ENCODE measurements at regions not wholly inside any gene's neighbourhood (a gene's known extent, or its start where the extent isn't known, plus 50 kb on each side); places are given as distances from the start of the nearest gene placed in this dataset.

DNA sequence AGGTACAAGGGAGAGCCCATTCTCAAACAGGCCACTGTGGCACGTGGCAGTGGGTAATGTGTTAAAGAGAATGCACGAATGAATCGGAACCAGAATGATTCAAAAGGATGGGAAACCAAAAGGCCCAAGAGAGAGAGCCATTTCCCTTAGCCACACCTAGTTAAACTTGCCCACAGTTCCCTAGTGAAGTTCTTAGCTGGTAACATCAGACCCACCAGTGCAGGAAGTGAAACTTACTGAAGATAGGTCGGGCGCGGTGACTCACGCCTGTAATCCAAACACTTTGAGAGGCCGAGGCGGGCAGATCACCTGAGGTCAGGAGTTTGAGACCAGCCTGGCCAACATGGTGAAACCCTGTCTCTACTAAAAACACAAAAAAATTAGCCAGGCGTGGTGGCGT, 97.1 kb downstream of the MEX3B start:
- Mint-ChIP-seq H3K4me1 (peaks cover 0 to 1% (median 0%) of the 10 kb centered on the region in 4 donors), H3K27me3 (peaks cover 0 to 11% (median 6%) of the 10 kb centered on the region in 5 donors), H3K36me3 (peaks cover 0 to 34% (median 0%) of the 10 kb centered on the region in 3 donors), H3K27ac (no peak overlapping the region), H3K9me3 (no peaks in the 10 kb centered on the region), H3K4me3 (no peak overlapping the region)
- DNase-seq (no peak), ATAC-seq (no peak)
- POLR2A ChIA-PET: no interaction called here

DNA sequence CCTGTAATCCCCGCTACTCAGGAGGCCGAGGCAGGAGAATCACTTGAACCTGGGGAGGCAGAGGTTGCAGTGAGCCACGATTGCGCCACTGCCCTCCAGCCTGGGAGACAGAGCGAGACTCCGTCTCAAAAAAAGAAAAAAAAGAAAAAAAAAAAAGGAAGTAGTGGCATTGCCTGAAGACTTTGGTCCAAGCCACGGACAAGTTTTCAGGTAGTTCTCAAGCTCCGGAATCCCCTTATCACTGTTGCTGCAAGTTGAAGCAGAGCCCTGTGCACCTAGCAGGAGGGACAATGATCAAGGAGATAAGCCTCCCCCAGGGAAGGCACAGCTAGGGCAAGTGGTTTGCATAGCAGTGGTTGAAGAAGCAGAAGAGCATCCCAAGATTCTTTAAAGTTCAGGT, 97.6 kb downstream of the MEX3B start:
- Mint-ChIP-seq H3K4me1 (peaks cover 0 to 1% (median 0%) of the 10 kb centered on the region in 4 donors), H3K4me3 (no peak overlapping the region), H3K9me3 (no peaks in the 10 kb centered on the region), H3K27ac (no peak overlapping the region), H3K36me3 (peaks cover 0 to 30% (median 0%) of the 10 kb centered on the region in 3 donors), H3K27me3 (peaks cover 0 to 11% (median 9%) of the 10 kb centered on the region in 5 donors)
- POLR2A ChIA-PET: no interaction called here
- ATAC-seq (no peak), DNase-seq (no peak)

DNA sequence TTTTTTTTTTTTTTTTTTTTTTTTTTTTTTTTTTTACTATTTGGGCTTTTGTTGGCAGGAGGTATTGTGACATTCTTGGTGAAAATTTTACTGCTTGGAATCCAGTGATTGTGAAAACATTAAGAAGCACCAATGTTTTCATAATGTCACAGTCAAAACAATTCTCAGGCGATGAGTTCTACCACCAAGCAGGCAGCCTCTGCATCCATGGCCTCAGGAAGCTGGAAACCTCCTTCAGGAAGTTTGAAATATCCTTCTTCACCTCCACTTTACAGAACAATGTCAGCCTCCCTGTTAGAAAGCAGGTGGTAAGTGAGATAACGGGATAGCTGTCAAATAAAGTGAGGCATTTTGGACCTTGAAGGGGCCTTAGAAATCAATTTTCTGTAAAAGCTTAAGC, 98.3 kb downstream of the MEX3B start:
- Mint-ChIP-seq H3K4me1 (peaks cover 0 to 1% (median 0%) of the 10 kb centered on the region in 4 donors), H3K27me3 (peaks cover 0 to 11% (median 9%) of the 10 kb centered on the region in 5 donors), H3K27ac (no peak overlapping the region), H3K4me3 (no peak overlapping the region), H3K36me3 (peaks cover 0 to 28% (median 0%) of the 10 kb centered on the region in 3 donors), H3K9me3 (no peaks in the 10 kb centered on the region)
- DNase-seq (no peak), ATAC-seq (no peak)
- POLR2A ChIA-PET: no interaction called here

DNA sequence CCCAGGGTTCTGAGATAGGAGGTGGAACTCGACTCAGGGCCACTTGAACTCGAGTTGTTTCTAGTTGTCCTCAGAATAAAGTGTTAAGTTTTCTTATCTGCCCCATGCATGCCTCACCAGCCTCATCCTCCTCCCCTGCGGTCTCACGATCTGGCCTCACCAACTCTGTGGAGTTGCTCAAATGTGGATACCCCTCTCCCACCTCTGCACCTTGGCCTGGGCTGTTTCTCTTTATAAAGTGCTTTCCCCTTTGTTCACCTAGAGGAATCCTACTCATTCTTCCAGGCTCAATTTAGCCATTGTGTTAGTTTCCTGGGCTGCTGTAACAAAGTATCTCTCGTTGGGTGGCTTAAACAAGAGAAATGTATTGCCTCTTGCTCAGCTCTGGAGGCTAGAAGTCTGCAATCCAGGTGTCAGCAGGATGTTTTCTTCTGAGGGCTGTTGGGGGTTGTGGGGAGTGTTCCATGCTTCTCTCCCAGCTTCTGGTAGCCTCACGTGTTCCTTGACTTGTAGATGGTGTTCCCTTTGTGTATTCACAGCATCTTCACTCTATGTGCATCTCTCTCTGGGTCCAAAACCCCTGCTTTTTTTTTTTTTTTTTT, 100.7 kb downstream of the MEX3B start:
- no peak for DNase-seq
- peaks cover 0 to 1% (median 0%) of the 10 kb centered on the region in 4 donors for H3K4me1 Mint-ChIP-seq
- POLR2A ChIA-PET: interaction anchor here (0.7 kb wide), 1 partner anchor 641 kb away, joined by 8 read pairs; no protein-coding TSS in a partner anchor
- peaks cover 0 to 5% (median 2%) of the 10 kb centered on the region in 9 donors for H3K9me3 Mint-ChIP-seq
- ATAC-seq: no peak
- H3K36me3 Mint-ChIP-seq: peaks cover 0 to 23% (median 6%) of the 10 kb centered on the region in 3 donors
- no peak overlapping the region for H3K4me3 Mint-ChIP-seq
- H3K27ac Mint-ChIP-seq: no peak overlapping the region
- peaks cover 3 to 11% (median 9%) of the 10 kb centered on the region in 5 donors for H3K27me3 Mint-ChIP-seq

DNA sequence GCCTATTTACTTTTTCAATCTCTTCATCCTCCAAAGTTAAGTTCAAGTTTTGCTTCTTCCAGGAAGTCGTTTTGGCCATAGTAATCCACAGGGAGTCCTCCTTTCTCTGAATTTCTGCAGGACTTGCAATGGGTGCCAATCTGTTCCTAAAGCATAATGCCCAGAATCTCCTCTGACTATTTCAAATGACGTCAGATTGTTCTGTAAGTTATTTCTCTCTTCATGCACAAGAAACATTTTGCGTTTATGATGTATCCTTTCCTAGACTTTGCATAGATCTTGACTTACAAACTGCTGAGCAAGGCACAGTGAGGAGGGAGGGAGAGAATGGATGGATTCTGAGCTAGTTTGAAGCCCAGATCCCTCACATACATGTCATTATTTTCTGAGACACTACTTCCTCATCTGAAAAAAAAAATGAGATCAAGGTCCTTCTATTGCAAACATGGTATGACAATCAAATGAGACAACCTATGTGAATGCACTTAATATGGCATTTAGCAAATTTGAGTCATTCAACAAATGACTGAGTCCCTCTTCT, 103.1 kb downstream of the MEX3B start:
- DNase-seq: no peak
- POLR2A ChIA-PET: no interaction called here

DNA sequence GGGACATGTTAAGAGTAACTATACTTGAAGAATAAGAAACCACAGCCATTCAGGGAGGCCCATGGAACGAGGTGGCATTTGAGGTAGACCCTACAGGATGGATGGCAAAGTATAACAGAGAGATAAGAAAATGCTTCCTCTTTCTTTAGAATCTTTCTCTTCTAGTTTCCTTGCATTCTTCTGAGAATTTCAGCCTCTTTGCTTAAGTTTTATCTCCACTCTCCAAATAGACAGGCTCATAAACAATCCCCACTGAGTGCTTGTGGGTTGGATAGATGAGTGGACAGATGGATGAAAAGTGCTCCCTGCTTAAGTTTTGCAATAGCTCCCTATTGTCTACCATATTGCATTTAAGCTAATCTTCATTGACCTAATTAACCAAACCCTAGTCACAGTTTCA, 103.7 kb downstream of the MEX3B start:
- POLR2A ChIA-PET: no interaction called here
- Mint-ChIP-seq H3K9me3 (peaks cover 0 to 17% (median 4%) of the 10 kb centered on the region in 9 donors), H3K36me3 (peaks cover 0 to 12% (median 8%) of the 10 kb centered on the region in 3 donors), H3K27me3 (peaks cover 14 to 17% (median 16%) of the 10 kb centered on the region in 5 donors), H3K4me3 (no peak overlapping the region), H3K27ac (no peak overlapping the region), H3K4me1 (peaks cover 0 to 4% (median 0%) of the 10 kb centered on the region in 4 donors)
- DNase-seq (no peak), ATAC-seq (no peak)

More for the DNA sequence above, 103.1 kb downstream of the MEX3B start:
- Mint-ChIP-seq H3K27ac (no peak overlapping the region), H3K4me1 (no peaks in the 10 kb centered on the region), H3K36me3 (peaks cover 0 to 12% (median 8%) of the 10 kb centered on the region in 3 donors), H3K4me3 (no peak overlapping the region), H3K27me3 (peaks cover 8 to 16% (median 16%) of the 10 kb centered on the region in 5 donors), H3K9me3 (peaks cover 0 to 17% (median 4%) of the 10 kb centered on the region in 9 donors)
- ATAC-seq: no peak

DNA sequence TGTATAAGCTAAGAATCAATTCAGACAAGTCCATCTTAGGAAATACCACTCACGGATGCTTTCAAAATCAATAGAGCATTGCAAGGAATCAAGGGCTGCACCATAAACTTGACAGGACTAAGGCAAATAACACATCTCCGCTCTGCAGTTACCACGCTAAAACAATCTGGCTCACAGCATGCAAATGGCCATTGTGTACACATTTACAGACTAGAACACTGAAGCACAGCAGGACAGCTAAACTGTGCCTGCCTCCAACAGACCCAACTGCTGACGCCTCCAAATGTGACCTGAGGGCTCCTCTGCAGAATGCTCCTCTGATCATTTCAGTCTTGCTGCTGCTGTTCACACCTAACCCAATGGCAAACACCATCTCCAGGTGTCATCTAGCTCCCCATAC, 104.3 kb downstream of the MEX3B start:
- ATAC-seq: no peak
- H3K9me3 Mint-ChIP-seq: peaks cover 0 to 17% (median 4%) of the 10 kb centered on the region in 9 donors
- H3K27ac Mint-ChIP-seq: no peak overlapping the region
- no peak for DNase-seq
- H3K4me1 Mint-ChIP-seq: peaks cover 0 to 4% (median 0%) of the 10 kb centered on the region in 4 donors
- peaks cover 14 to 18% (median 16%) of the 10 kb centered on the region in 5 donors for H3K27me3 Mint-ChIP-seq
- POLR2A ChIA-PET: no interaction called here
- no peak overlapping the region for H3K4me3 Mint-ChIP-seq
- peaks cover 0 to 12% (median 8%) of the 10 kb centered on the region in 3 donors for H3K36me3 Mint-ChIP-seq

DNA sequence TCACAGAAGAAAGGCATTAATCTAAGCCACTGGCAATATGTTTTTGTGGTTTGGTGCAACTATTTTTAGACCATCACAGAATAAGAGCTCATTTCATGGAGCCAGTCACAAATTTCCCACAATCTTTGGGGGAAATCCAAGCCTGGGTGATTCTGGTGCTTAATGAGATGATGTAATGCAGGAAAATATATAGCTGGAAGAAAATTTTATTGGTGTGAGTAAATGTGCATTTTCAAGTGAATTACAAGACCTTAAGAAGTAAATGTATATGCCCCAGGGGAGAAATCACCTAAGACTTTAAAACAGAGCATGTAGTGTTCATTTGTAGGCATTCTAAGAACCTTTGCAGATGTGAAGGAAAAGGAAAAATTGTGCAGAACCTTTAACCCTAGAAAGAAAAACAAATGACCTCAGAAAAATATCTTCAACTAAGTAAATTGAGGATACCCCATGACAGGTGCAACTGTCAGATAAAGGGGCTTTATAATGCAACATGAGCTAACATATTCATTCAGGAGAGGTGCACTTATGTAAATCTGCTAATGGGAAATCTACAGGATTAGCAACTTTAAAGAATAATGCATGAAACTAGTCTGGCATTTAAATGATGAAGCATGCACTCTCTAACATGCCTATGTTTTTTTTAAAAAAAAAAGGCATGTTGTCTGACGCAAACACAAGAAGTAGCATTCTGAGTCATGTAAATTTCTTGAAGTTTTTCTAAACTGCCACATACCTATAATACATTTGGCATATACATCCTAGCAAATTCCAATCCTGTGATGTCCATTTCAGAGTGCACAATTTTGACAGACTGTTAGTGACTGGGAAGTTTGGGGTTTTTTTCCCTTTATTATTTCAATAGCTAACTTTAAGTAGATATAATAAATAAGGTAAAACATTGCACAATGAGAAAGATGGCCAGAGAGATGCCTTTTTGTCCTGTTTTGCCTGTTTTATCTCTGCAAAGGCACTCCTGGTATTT, 105.1 kb downstream of the MEX3B start:
- no peak for DNase-seq
- no peak for ATAC-seq
- peaks cover 12 to 19% (median 18%) of the 10 kb centered on the region in 5 donors for H3K27me3 Mint-ChIP-seq
- no peak overlapping the region for H3K4me3 Mint-ChIP-seq
- H3K27ac Mint-ChIP-seq: no peak overlapping the region
- peaks cover 0 to 11% (median 8%) of the 10 kb centered on the region in 3 donors for H3K36me3 Mint-ChIP-seq
- peaks cover 0 to 17% (median 4%) of the 10 kb centered on the region in 9 donors for H3K9me3 Mint-ChIP-seq
- peaks cover 0 to 4% (median 0%) of the 10 kb centered on the region in 4 donors for H3K4me1 Mint-ChIP-seq
- POLR2A ChIA-PET: no interaction called here

DNA sequence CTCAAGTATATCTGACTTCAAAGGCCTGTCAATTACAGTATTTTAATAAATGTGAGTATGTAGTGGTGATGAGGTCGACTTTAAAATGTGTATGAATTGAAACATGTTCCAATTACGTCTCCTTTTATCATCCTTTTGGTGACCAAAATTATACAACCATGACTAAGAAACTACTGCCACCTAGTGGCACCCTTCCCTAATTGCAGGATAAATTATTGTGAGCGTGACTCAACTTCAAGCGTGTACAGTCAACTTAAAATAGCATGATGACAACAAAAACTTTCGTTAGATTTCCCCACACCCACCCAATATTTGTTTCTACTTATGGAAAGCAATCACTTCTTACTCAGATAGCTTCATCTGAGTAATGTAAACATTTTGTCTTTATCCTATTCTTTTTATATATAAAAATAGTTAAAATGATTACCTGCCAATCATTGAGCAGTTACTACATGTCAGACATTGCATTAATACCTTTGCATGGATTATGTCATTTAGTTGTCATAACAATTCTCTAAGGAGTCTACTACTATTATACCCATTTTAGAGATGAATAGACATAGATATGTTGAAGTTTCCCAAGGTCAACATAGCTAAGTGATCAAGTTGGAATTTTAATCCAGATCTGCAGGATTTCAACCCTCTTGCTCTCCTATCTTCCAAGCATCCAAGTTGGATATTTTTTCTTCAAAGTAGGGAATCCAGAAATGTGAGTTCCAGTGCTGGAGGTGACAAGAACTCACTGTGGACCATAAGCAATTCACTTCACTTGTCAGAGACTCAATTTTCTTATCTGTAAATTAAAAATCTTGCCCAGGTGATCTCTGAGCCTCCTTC, 106.0 kb downstream of the MEX3B start:
- peaks cover 0 to 4% (median 0%) of the 10 kb centered on the region in 4 donors for H3K4me1 Mint-ChIP-seq
- H3K27me3 Mint-ChIP-seq: peaks cover 6 to 18% (median 13%) of the 10 kb centered on the region in 5 donors
- DNase-seq: peak in 4 of 10 donors; percentile 2 to 11 (median 8)
- H3K27ac Mint-ChIP-seq: no peak overlapping the region
- no peak for ATAC-seq
- no peak overlapping the region for H3K4me3 Mint-ChIP-seq
- peaks cover 0 to 8% (median 4%) of the 10 kb centered on the region in 3 donors for H3K36me3 Mint-ChIP-seq
- POLR2A ChIA-PET: no interaction called here
- H3K9me3 Mint-ChIP-seq: peaks cover 0 to 17% (median 4%) of the 10 kb centered on the region in 9 donors

DNA sequence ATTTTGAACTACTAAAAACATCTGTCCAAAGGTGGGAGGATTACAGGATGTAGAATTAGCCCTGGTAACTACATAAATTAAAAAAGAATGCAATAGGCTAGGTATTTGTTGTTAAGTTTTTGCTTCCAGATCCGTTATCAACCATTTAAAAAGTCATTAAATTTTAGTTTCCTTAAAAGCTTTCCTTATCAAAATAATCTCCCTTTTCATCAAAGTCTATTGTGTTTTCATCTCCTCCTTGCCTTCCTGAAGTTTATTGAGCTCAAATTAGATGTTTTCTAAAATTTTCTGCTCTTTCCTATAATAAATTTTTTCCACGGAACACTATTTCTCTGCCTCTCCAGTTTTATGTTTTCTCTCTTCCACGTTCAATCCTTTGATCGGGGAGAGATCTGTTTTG, 108.6 kb downstream of the MEX3B start:
- peaks cover 0 to 8% (median 4%) of the 10 kb centered on the region in 3 donors for H3K36me3 Mint-ChIP-seq
- POLR2A ChIA-PET: no interaction called here
- H3K4me3 Mint-ChIP-seq: no peak overlapping the region
- H3K27me3 Mint-ChIP-seq: peaks cover 6 to 18% (median 10%) of the 10 kb centered on the region in 5 donors
- DNase-seq: no peak
- no peak overlapping the region for H3K27ac Mint-ChIP-seq
- no peak for ATAC-seq
- H3K4me1 Mint-ChIP-seq: peaks cover 0 to 4% (median 0%) of the 10 kb centered on the region in 4 donors
- H3K9me3 Mint-ChIP-seq: peaks cover 0 to 17% (median 4%) of the 10 kb centered on the region in 9 donors

DNA sequence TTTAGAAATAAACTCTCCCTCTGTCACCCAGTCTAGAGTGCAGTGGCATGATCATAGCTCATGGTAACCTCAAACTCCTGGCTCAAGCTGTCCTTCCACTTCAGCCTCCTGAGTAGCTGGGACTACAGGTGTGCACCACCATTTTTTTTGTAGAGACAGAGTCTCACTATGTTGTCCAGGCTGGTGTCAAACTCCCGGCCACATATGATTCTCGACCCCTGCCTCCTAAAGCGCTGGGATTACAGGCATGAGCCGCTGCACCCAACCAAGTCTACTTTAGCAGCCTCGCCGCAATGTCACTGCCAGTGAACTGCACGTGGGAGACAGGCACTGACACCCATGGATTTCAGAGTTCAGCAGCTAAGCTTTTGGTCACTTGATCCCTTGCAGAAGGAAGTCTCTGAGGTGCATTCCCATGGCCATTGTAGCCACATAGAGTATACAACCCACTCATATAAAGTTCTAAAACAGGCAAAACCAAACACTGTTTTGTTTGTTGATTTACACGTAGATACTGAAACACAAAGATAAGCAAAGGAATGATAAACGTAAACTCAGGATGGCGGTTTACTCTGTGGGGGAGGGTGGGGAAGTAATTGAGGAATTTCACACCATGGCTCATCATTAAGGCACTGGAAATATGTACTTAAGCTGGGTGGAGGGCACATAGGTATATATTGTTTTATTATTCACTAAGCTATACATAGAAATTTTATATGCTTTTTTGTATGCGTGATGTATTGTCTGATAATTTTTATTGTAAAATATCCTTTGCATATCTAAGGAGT, 115.0 kb downstream of the MEX3B start:
- no peak overlapping the region for H3K27ac Mint-ChIP-seq

More for the DNA sequence above, 115.0 kb downstream of the MEX3B start:
- H3K9me3 Mint-ChIP-seq: no peaks in the 10 kb centered on the region
- no peak overlapping the region for H3K4me3 Mint-ChIP-seq
- H3K27me3 Mint-ChIP-seq: peaks cover 0 to 9% (median 4%) of the 10 kb centered on the region in 5 donors
- peaks cover 0 to 3% (median 0%) of the 10 kb centered on the region in 3 donors for H3K36me3 Mint-ChIP-seq
- no peaks in the 10 kb centered on the region for H3K4me1 Mint-ChIP-seq
- POLR2A ChIA-PET: no interaction called here
- DNase-seq: no peak
- ATAC-seq: no peak

All from naive thymus-derived CD8-positive, alpha-beta T cell (primary cell).